HepG2 (cell line): ENCODE measurements at regions not wholly inside any gene's neighbourhood (a gene's known extent, or its start where the extent isn't known, plus 50 kb on each side); places are given as distances from the start of the nearest gene placed in this dataset.

Source experiments
- ATAC-seq: fragments of 200-7000 bp; cut with Tn5 transposase; 3 replicates; pipeline ENCODE4 v1.9.1; 2020; ENCODE audit warnings: mild to moderate bottlenecking, moderate library complexity
- BruUV-seq: library from RNA; stranded (reverse); fragments of 400-500 nt; replicated peaks from 2 replicates; lab custom pipeline; 2021; lab: Mats Ljungman, UMichigan
- CTCF ChIA-PET: fragments of 300-600 bp; formaldehyde crosslinking; extraction: SDS; loops from one replicate; lab custom pipeline; 2021; ENCODE audit warnings: low total read pairs, inconsistent platforms, low intra/inter-chr PET ratio; lab: Yijun Ruan, JAX
- POLR2A ChIA-PET: fragments of 350-600 bp; sonication (Branson Sonifier 250); formaldehyde crosslinking; loops from one replicate; lab custom pipeline; 2020; ENCODE audit warnings: antibody characterized with exemption, inconsistent platforms; lab: Yijun Ruan, JAX
- DNase-seq: peaks from one replicate; pipeline ENCODE4 v3.0.0-alpha.2; 2015; ENCODE audit warnings: low spot score
- FAIRE-seq: peaks from 3 replicates; lab custom pipeline; 2011; peaks lifted over from hg19 to GRCh38; lab: Jason Lieb, UNC
- H2AFZ ChIP-seq: one replicate; pipeline ENCODE4 v1.6.1; 2011; ENCODE audit warnings: low read length, inconsistent platforms
- H3K27ac ChIP-seq: fragments of 300-600 bp; 3 replicates; pipeline ENCODE4 v1.8.0; 2011; ENCODE audit warnings: mixed run types, mild to moderate bottlenecking, mixed read lengths, low read length, inconsistent platforms; ENCODE audit not compliant: insufficient read depth; ENCODE audit errors: extremely low read length
- H3K27me3 ChIP-seq, 2 experiments: fragments of 200-600 bp in 1 of 2; 2 replicates in 1 of 2; 3 replicates in 1 of 2; pipeline versions ENCODE4 v1.6.0 to v1.8.0; 2011; ENCODE audit warnings: low read length in 2 of 2, mild to moderate bottlenecking in 2 of 2, moderate library complexity in 2 of 2, inconsistent platforms in 1 of 2; ENCODE audit not compliant: insufficient read depth in 2 of 2, control insufficient read depth in 1 of 2
- H3K36me3 ChIP-seq, 2 experiments: fragments of 200-600 bp in 1 of 2; replicated peaks in 1 of 2; 2 replicates in 1 of 2; 3 replicates in 1 of 2; pipeline versions ENCODE4 v1.5.1 to v1.8.0; 2011; ENCODE audit warnings: low read length in 2 of 2, inconsistent platforms in 1 of 2; ENCODE audit not compliant: insufficient read depth in 2 of 2, control insufficient read depth in 1 of 2
- H3K4me1 ChIP-seq: 2 replicates; pipeline ENCODE4 v1.5.1; 2012; ENCODE audit warnings: low read length, inconsistent platforms; ENCODE audit not compliant: insufficient read depth
- H3K4me2 ChIP-seq: 2 replicates; pipeline ENCODE4 v1.6.0; 2011; ENCODE audit warnings: low read depth, low read length, inconsistent platforms
- H3K4me3 ChIP-seq, 3 experiments: fragments of 200-600 bp in 1 of 3; sonication (generic), shearing (Covaris generic) in 1 of 3; replicated peaks in 1 of 3; 2 replicates each; pipeline ENCODE4 v1.5.1; 2011 to 2016; ENCODE audit warnings: low read length in 3 of 3, inconsistent platforms in 2 of 3, low read depth in 2 of 3, mild to moderate bottlenecking in 2 of 3, control low read depth in 1 of 3, mixed read lengths in 1 of 3; ENCODE audit not compliant: insufficient read depth in 1 of 3
- H3K79me2 ChIP-seq: one replicate; pipeline ENCODE4 v1.6.1; 2011; ENCODE audit warnings: low read length, inconsistent platforms; ENCODE audit not compliant: insufficient read depth
- H3K9ac ChIP-seq: 2 replicates; pipeline ENCODE4 v1.6.0; 2011; ENCODE audit warnings: mild to moderate bottlenecking, low read depth, low read length, inconsistent platforms; ENCODE audit not compliant: insufficient read depth
- H3K9me3 ChIP-seq: 2 replicates; pipeline ENCODE4 v1.5.1; 2012; ENCODE audit warnings: mild to moderate bottlenecking, low read length
- H4K20me1 ChIP-seq: 2 replicates; pipeline ENCODE4 v1.6.0; 2011; ENCODE audit warnings: inconsistent platforms, mild to moderate bottlenecking, low read length, moderate library complexity; ENCODE audit not compliant: insufficient read depth
- ATF3 ChIP-seq: sonication (generic); formaldehyde crosslinking; IDR thresholded peaks from 2 replicates; pipeline ENCODE4 v1.4.0; 2020; ENCODE audit warnings: missing genetic modification reagents
- MIER3 ChIP-seq: IDR thresholded peaks from 2 replicates; pipeline ENCODE4 v1.6.1; 2016; ENCODE audit warnings: missing compliant biosample characterization, borderline replicate concordance
- MLXIP ChIP-seq: sonication (generic); formaldehyde crosslinking; IDR thresholded peaks from 2 replicates; pipeline ENCODE4 v1.9.0; 2021; ENCODE audit warnings: missing genetic modification reagents, borderline replicate concordance
- NFE2L2 ChIP-seq: fragments of 150-350 bp; IDR thresholded peaks from 2 replicates; pipeline ENCODE4 v1.6.1; 2014; ENCODE audit warnings: low read length
- POLR2A ChIP-seq, 2 experiments: IDR thresholded peaks; 2 replicates each; pipeline ENCODE4 v1.6.1; 2011; ENCODE audit warnings: low read depth in 2 of 2, low read length in 2 of 2, mild to moderate bottlenecking in 1 of 2, moderate library complexity in 1 of 2; ENCODE audit not compliant: insufficient read depth in 1 of 2
- POLR2AphosphoS2 ChIP-seq: IDR thresholded peaks from 2 replicates; pipeline ENCODE4 v1.6.1; 2011; ENCODE audit warnings: low read depth, low read length, improper control_type of control experiment
- STAG1 ChIP-seq: sonication (generic); formaldehyde crosslinking; IDR thresholded peaks from 2 replicates; pipeline ENCODE4 v1.4.0; 2020; ENCODE audit warnings: missing genetic modification reagents
- TFDP2 ChIP-seq: sonication (generic); formaldehyde crosslinking; IDR thresholded peaks from 2 replicates; pipeline ENCODE4 v1.4.0; 2020; ENCODE audit warnings: missing genetic modification reagents
- THYN1 ChIP-seq: sonication (generic); formaldehyde crosslinking; IDR thresholded peaks from 2 replicates; pipeline ENCODE4 v1.8.1; 2023; ENCODE audit warnings: low read depth, mild to moderate bottlenecking, moderate library complexity, missing genetic modification reagents, borderline replicate concordance
- ZFP41 ChIP-seq: sonication (generic); formaldehyde crosslinking; IDR thresholded peaks from 2 replicates; pipeline ENCODE4 v1.4.0; 2020; ENCODE audit warnings: mild to moderate bottlenecking, missing genetic modification reagents, borderline replicate concordance
- ZNF317 ChIP-seq: sonication (generic); formaldehyde crosslinking; IDR thresholded peaks from 2 replicates; pipeline ENCODE4 v1.5.0; 2020; ENCODE audit warnings: mild to moderate bottlenecking, missing genetic modification reagents
- ZNF383 ChIP-seq: sonication (generic); formaldehyde crosslinking; IDR thresholded peaks from 2 replicates; pipeline ENCODE4 v1.4.0; 2020; ENCODE audit warnings: missing genetic modification reagents, mild to moderate bottlenecking, borderline replicate concordance
- ZNF513 ChIP-seq: sonication (generic); formaldehyde crosslinking; conservative IDR thresholded peaks from 2 replicates; pipeline ENCODE4 v1.5.0; 2020; ENCODE audit warnings: missing genetic modification reagents
- WGBS: methylation state at CpG from one replicate; pipeline ENCODE4 v1.1.6; 2017; ENCODE audit warnings: low lambda C conversion rate; 5-methylcytosine and 5-hydroxymethylcytosine counted together
- in situ Hi-C: cut with HindIII; loops from 2 replicates; pipeline ENCODE4 v1.10.0; 2017; ENCODE audit warnings: low pct_unique_long_range_greater_than_20kb; ENCODE audit not compliant: extremely low pct_ligation_motif_present
- intact Hi-C: fragments of 100-400 bp; cut with micrococcal nuclease; formaldehyde crosslinking; loops from one replicate; pipeline ENCODE4 v1.10.0; 2022; ENCODE audit not compliant: unreplicated experiment

GRCh38 chr4:186416451-186417060, 138.8 kb downstream of the MTNR1A start:
- no peak for TF ChIP-seq ZFP41 (CRISPR knock-in tag)
- no peak for TF ChIP-seq POLR2AphosphoS2
- TF ChIP-seq TFDP2 (CRISPR knock-in tag), result no peak
- TF ChIP-seq ZNF383 (CRISPR knock-in tag), result no peak
- TF ChIP-seq THYN1 (CRISPR knock-in tag), result no peak
- no peak for TF ChIP-seq POLR2A (IDR thresholded peaks at IDR 0.05; ENCODE audit: insufficient read depth in 1 of 2, low read depth in 2 of 2, low read length in 2 of 2)
- no peak for TF ChIP-seq ZNF317 (CRISPR knock-in tag)
- no peak for TF ChIP-seq MLXIP (CRISPR knock-in tag)
- TF ChIP-seq ZNF513 (CRISPR knock-in tag), result no peak
- no peak for TF ChIP-seq ATF3 (CRISPR knock-in tag)
- no peak for TF ChIP-seq NFE2L2
- TF ChIP-seq MIER3 (CRISPR knock-in tag), result no peak
- TF ChIP-seq STAG1 (CRISPR knock-in tag), result no peak
- POLR2A ChIA-PET, result no interaction called here

More at GRCh38 chr4:186416451-186417060, 138.8 kb downstream of the MTNR1A start:
- H3K27ac ChIP-seq, result no peak overlapping the region
- no peak overlapping the region for H3K4me2 ChIP-seq
- DNase-seq (no peak), FAIRE-seq (no peak), ATAC-seq (no peak)
- H3K9ac ChIP-seq, result no peak overlapping the region
- no peaks in the 10 kb centered on the region for H4K20me1 ChIP-seq
- no peaks in the 10 kb centered on the region for H3K79me2 ChIP-seq
- H3K4me1 ChIP-seq, result no peaks in the 10 kb centered on the region
- no peaks in the 10 kb centered on the region for H3K36me3 ChIP-seq
- in situ Hi-C loops, result no loop called here
- CTCF ChIA-PET, result no interaction called here
- peaks cover 1 to 27% of the 10 kb centered on the region in 2 experiments for H3K27me3 ChIP-seq
- no peaks in the 10 kb centered on the region for H3K9me3 ChIP-seq
- H3K4me3 ChIP-seq, result no peak overlapping the region
- no peak overlapping the region for H2AFZ ChIP-seq
- no TSS peak for BruUV-seq
- WGBS, result 0% methylated on average over 1 of the region's 5 CpGs
- intact Hi-C loops, result no loop called here
